HUES64 (cell line): ENCODE measurements at regions not wholly inside any gene's neighbourhood (a gene's known extent, or its start where the extent isn't known, plus 50 kb on each side); places are given as distances from the start of the nearest gene placed in this dataset.

Experiments used
- H3K27ac ChIP-seq: 2 replicates; pipeline ENCODE4 v1.7.0; 2013; ENCODE audit warnings: low read depth, low read length, inconsistent platforms
- H3K27me3 ChIP-seq: 2 replicates; pipeline ENCODE4 v1.6.1; 2013; ENCODE audit warnings: mild to moderate bottlenecking, low read length; ENCODE audit not compliant: insufficient read depth
- H3K36me3 ChIP-seq: 2 replicates; pipeline ENCODE4 v1.6.1; 2013; ENCODE audit warnings: mild to moderate bottlenecking, low read length; ENCODE audit not compliant: insufficient read depth
- H3K4me1 ChIP-seq: 2 replicates; pipeline ENCODE4 v1.6.1; 2013; ENCODE audit warnings: mild to moderate bottlenecking, low read length, moderate library complexity; ENCODE audit not compliant: insufficient read depth
- H3K4me3 ChIP-seq: 2 replicates; pipeline ENCODE4 v1.5.1; 2013; ENCODE audit warnings: mild to moderate bottlenecking, low read length, moderate library complexity
- H3K9ac ChIP-seq: 2 replicates; pipeline ENCODE4 v1.6.1; 2013; ENCODE audit warnings: mild to moderate bottlenecking, low read depth, low read length
- H3K9me3 ChIP-seq: 2 replicates; pipeline ENCODE4 v1.6.1; 2013; ENCODE audit warnings: low read depth, low read length; ENCODE audit not compliant: insufficient read depth
- WGBS: fragments of 150-250, 120-280 bp; methylation state at CpG from one replicate; pipeline ENCODE4 v1.1.7; 2013; ENCODE audit warnings: missing lambda C conversion rate; 5-methylcytosine and 5-hydroxymethylcytosine counted together

DNA sequence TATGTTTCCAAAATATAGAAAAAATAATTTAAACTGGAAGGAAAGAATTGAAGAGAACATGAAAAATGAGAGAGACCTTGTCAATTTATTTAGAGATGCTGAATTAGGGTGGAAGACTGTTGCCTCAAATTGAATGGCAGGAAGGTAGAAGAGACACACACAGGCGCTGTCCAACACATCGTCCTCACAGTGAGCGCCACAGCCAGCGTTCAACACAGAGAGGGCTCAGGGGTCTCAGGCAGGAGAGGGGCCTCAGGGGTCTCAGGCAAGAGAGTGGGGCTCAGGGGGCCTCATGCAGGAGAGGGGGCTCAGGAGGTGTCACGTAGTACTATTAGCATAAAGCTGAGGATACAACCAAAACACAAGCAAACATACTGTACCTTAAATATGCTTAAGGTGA, 65.7 kb downstream of the TMEM18 start:
- no peaks in the 10 kb centered on the region for H3K27me3 ChIP-seq
- WGBS: 75% methylated on average over 4 of the region's 5 CpGs
- H3K4me1 ChIP-seq: no peaks in the 10 kb centered on the region
- no peak overlapping the region for H3K9ac ChIP-seq
- no peaks in the 10 kb centered on the region for H3K9me3 ChIP-seq
- H3K27ac ChIP-seq: no peak overlapping the region
- no peaks in the 10 kb centered on the region for H3K36me3 ChIP-seq
- H3K4me3 ChIP-seq: no peak overlapping the region

DNA sequence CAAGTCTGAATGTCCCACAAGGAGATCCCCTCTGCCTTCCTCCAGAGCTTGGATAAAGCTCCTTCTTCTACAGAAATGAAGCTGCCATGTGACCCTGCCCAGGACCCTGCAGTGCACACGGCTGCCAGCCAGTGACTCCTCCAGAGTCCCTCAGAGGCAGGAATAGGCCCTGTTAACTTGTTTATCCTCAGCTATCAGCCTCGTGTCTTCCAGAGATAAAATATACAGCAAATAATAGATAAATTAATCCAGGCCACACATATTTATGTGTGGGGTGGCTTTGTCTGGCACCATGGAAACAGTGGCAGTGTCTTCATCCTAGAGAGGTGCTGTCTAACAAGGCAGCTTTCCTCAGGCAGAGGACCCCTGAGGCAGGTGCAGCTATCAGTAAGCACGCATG, 66.7 kb downstream of the TMEM18 start:
- no peak overlapping the region for H3K4me3 ChIP-seq
- no peak overlapping the region for H3K9ac ChIP-seq
- no peaks in the 10 kb centered on the region for H3K4me1 ChIP-seq
- no peak overlapping the region for H3K27ac ChIP-seq
- H3K27me3 ChIP-seq: no peaks in the 10 kb centered on the region
- H3K36me3 ChIP-seq: no peaks in the 10 kb centered on the region
- no peaks in the 10 kb centered on the region for H3K9me3 ChIP-seq
- WGBS: 93% methylated on average over 2 of the region's 3 CpGs

DNA sequence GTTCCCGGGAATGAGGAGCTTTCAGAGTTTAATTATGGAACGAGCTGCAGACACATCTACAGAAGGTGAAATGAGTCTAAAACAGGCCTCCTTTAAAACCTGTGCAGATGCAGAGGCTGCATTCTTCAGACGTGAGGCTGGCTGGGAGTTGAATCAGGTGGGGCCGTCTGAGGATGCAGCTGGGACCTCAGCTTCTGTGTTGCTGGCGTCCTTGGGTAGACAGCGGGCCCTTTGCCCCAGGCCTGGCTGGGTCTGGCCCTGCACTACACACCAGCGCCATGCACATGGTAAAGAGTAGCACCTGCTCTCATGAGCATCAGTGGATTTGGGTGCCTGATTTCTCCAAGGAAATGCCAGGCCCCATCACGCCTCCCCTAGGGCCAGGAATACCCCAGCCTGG, 67.3 kb downstream of the TMEM18 start:
- no peaks in the 10 kb centered on the region for H3K4me1 ChIP-seq
- no peak overlapping the region for H3K4me3 ChIP-seq
- H3K27me3 ChIP-seq: no peaks in the 10 kb centered on the region
- no peaks in the 10 kb centered on the region for H3K9me3 ChIP-seq
- no peak overlapping the region for H3K27ac ChIP-seq
- H3K9ac ChIP-seq: no peak overlapping the region
- WGBS: 90% methylated on average over 8 of the region's 8 CpGs
- no peaks in the 10 kb centered on the region for H3K36me3 ChIP-seq

DNA sequence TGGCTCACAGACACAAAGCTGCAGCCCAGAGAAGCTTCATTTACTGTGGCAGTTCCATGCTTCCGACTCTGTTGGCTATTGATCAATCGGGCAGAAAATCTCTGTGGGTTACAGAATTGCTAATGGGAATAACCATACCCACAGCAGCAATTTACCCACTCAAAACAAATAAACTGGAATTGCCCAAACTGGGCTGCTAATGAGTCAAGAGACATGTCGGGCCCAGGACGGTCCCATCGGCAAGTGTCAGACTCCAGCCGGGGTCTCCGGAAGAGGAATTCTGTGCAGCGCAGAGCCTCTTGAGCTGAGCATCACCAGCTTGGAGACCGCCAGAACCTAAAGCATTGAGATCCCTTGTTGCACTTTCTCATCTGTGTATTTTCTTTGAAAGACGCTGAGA, 67.8 kb downstream of the TMEM18 start:
- H3K36me3 ChIP-seq: no peaks in the 10 kb centered on the region
- H3K27me3 ChIP-seq: no peaks in the 10 kb centered on the region
- 95% methylated on average over 10 of the region's 10 CpGs for WGBS

DNA sequence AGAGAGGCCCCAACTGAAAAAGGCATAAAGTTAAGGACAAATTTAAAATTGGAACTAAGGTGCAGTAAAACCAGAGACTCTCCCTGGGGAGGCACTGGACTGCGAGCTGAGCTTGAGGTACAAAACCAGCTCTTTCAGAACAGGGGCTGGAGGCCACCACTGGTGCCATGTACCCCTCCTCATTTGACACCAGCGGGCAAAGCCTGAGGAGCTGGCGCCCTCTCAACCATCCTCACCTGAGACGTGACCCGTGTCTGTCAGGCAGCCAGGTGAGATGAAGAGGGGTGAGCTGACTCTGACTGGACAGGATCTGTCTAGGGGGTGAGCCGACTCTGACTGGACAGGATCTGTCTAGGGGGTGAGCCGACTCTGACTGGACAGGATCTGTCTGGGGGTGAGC, 68.5 kb downstream of the TMEM18 start:
- Histone ChIP-seq H3K27me3 (no peaks in the 10 kb centered on the region), H3K9ac (no peak overlapping the region), H3K4me1 (no peaks in the 10 kb centered on the region), H3K9me3 (no peaks in the 10 kb centered on the region), H3K36me3 (no peaks in the 10 kb centered on the region), H3K27ac (no peak overlapping the region), H3K4me3 (no peak overlapping the region)
- WGBS: 94% methylated on average over 7 of the region's 7 CpGs

More for the DNA sequence above, 67.8 kb downstream of the TMEM18 start:
- Histone ChIP-seq H3K9me3 (no peaks in the 10 kb centered on the region), H3K27ac (no peak overlapping the region), H3K4me1 (no peaks in the 10 kb centered on the region), H3K4me3 (no peak overlapping the region), H3K9ac (no peak overlapping the region)

DNA sequence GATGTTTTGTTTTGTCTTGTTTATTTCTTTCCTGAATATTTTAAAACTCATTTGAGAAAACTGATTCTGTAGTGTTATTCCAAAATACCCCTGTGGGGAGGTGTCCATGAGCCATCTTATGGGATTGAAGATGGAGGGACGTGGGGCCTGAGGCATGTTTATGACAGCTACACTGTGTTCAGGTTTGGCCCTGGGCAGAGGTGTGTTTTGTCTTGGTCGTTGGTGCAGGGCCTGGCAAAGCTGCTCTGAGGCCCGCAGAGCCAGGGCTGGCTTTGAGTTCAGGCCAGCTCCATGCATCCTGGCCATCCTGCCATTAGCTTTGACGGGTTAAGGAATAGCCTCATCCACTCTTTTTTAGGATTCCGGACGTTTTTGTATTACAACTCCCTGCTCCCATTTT, 68.9 kb downstream of the TMEM18 start:
- Histone ChIP-seq H3K9ac (no peak overlapping the region), H3K27me3 (no peaks in the 10 kb centered on the region), H3K4me3 (no peak overlapping the region), H3K9me3 (no peaks in the 10 kb centered on the region), H3K27ac (no peak overlapping the region), H3K36me3 (no peaks in the 10 kb centered on the region), H3K4me1 (no peaks in the 10 kb centered on the region)
- 88% methylated on average over 6 of the region's 6 CpGs for WGBS

DNA sequence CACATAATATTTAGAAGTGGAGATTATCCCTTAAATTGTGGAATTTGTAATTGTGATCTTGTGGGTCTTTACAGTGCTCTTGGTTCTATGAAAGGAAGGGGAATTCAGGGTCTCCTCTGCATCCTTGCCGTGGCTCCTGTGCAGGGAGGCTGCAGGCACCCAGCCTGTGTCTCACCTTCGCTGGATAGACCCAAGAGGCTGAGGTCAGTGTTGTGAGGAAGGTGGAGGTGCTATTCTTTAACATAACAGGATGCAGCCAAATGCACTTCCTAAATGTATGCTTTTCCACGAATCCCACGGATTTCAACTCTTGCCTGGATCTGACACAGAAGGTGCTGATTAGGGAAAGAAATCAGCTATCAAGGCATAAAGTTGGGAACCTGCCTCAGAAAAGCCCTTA, 69.5 kb downstream of the TMEM18 start:
- H3K4me1 ChIP-seq: no peaks in the 10 kb centered on the region
- no peak overlapping the region for H3K4me3 ChIP-seq
- H3K9me3 ChIP-seq: no peaks in the 10 kb centered on the region
- H3K9ac ChIP-seq: no peak overlapping the region
- no peak overlapping the region for H3K27ac ChIP-seq
- no peaks in the 10 kb centered on the region for H3K36me3 ChIP-seq
- no peaks in the 10 kb centered on the region for H3K27me3 ChIP-seq
- WGBS: 96% methylated on average over 4 of the region's 4 CpGs

DNA sequence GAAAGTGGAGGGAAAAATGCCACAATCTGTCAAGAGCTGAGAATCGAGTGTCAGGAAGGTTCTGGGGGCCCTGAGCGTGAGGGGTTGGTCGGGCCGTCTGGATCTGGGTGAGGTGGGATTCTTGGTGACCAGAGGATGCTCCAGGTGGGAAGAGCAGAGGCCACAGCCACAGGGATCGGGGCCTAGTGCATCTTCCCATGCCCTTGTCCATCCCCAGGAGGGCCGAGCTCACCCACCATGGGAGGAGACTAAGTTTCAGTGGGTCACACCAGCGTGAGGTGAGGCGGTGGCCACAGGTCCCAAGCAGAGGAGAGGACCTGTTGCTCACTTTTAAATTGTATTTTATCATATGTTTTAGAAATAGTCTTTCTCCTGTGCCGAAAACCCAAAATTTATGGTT, 70.0 kb downstream of the TMEM18 start:
- WGBS: 91% methylated on average over 9 of the region's 9 CpGs
- H3K27ac ChIP-seq: no peak overlapping the region
- H3K27me3 ChIP-seq: no peaks in the 10 kb centered on the region
- no peak overlapping the region for H3K4me3 ChIP-seq
- no peaks in the 10 kb centered on the region for H3K4me1 ChIP-seq
- H3K36me3 ChIP-seq: no peaks in the 10 kb centered on the region
- H3K9me3 ChIP-seq: no peaks in the 10 kb centered on the region
- no peak overlapping the region for H3K9ac ChIP-seq

DNA sequence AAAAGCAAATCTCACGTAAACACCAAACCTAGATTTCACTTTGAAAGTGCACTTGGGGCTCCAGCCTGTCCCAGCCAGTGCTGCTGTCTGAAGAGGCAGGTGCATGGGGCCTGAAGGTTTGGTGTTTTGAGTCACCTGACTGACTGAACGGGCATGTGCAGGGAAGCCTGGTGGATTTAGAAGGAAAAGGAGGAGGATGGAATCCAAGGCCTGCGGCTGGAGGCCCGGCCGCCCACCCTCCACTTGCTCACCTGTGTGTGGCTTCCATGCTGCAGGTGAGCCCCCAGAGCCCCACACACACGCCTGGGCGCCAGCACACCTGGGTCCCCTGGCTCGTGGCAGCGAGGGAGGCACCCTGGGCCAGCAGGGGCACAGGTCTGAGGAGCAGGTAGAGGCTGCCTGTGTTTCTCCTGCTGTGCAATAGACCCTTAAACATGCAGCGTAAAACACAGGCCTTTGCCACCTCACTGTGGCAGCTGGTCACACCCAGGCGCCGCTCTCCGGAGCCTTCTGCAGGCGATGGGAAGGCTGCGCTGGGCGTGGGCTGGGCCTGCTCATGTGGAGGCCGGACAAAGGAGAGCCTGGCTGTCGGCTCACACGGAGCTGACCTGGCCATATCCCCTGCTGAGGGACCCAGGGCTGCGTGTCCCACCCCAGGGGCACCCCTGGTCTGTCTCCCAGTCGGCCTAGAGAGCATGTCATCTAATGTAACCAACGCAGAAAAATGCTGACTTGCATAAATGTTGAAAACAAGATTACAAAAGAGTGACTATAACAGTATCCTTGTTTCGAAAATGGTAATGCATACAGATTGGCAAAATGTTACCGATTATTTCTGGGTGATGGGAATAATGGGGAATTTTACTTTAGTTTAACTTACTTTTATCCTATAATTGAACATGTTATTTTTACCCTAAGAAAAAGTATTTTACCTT, 71.3 kb downstream of the TMEM18 start:
- no peaks in the 10 kb centered on the region for H3K9me3 ChIP-seq
- H3K4me1 ChIP-seq: no peaks in the 10 kb centered on the region
- 92% methylated on average over 23 of the region's 24 CpGs for WGBS
- H3K36me3 ChIP-seq: no peaks in the 10 kb centered on the region
- H3K27me3 ChIP-seq: no peaks in the 10 kb centered on the region
- no peak overlapping the region for H3K4me3 ChIP-seq
- H3K9ac ChIP-seq: no peak overlapping the region
- H3K27ac ChIP-seq: no peak overlapping the region

DNA sequence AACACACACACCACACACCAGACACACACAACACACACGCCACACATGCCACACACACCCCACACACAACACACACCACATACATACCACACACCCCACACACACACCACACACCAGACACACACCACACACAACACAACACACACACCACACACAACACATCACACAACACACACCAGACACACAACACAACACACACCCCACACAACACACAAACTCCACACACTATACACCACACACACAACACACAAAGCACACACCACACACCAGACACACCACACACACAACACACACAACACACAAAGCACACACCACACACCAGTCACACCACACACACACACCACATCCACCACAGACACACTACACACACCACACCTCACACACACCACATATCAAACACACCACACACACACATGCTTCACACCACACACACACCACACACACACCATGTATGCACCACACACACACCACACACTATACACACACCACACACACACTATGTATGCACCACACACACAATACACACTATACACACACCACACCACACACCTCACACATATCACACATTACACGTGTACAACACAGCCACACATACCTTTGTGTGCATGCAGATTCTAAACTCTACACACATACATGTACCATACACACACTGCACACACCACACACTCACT, 72.2 kb downstream of the TMEM18 start:
- H3K36me3 ChIP-seq: no peaks in the 10 kb centered on the region
- H3K9ac ChIP-seq: no peak overlapping the region
- H3K27me3 ChIP-seq: no peaks in the 10 kb centered on the region
- no peak overlapping the region for H3K4me3 ChIP-seq
- no peak overlapping the region for H3K27ac ChIP-seq
- WGBS: 91% methylated on average over 2 of the region's 2 CpGs
- no peaks in the 10 kb centered on the region for H3K4me1 ChIP-seq
- H3K9me3 ChIP-seq: no peaks in the 10 kb centered on the region

DNA sequence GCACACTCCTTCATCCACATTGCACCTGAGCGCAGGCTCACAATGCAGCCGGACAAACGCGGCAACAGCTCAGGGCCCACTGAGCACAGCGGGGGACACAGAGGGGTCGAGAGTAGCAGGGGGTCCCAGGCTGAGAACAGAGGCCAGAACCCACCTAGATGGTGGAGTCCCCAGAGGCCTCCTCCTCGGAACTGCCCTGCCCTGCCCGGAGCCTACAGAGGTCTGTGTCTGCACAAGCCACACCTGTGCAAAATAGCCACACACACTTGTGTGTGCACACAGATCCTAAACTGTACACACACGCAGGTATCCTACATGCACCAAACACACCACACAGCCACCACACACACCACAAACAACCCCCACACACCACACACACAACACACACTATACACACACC, 72.8 kb downstream of the TMEM18 start:
- H3K4me3 ChIP-seq: no peak overlapping the region
- no peak overlapping the region for H3K27ac ChIP-seq
- no peak overlapping the region for H3K9ac ChIP-seq
- no peaks in the 10 kb centered on the region for H3K4me1 ChIP-seq
- WGBS: 93% methylated on average over 9 of the region's 9 CpGs
- no peaks in the 10 kb centered on the region for H3K9me3 ChIP-seq
- H3K27me3 ChIP-seq: no peaks in the 10 kb centered on the region
- H3K36me3 ChIP-seq: no peaks in the 10 kb centered on the region
